Naive thymus-derived CD8-positive, alpha-beta T cell (primary cell): ENCODE measurements at regions not wholly inside any gene's neighbourhood (a gene's known extent, or its start where the extent isn't known, plus 50 kb on each side); places are given as distances from the start of the nearest gene placed in this dataset.
A peak's percentile ranks its signal among the peaks of the same experiment; 100 is the strongest.
"Not testable (repeated sequence)": the region's sequence is repeated elsewhere in the genome, so short reads cannot be mapped to it uniquely, and the experiment has no call there.

Source experiments
- ATAC-seq, 2 donors: fragments of 150-1000 bp; cut with Tn5 transposase in 1 of 2; sonication (Bioruptor Pico), chemical (Tn5 transposase) in 1 of 2; 1 replicate in 1 of 2; 2 replicates in 1 of 2; pipeline ENCODE4 v1.10.0; 2021; ENCODE audit warnings: mild to moderate bottlenecking in 2 of 2, moderate library complexity in 2 of 2
- POLR2A ChIA-PET: fragments of 350-600 bp; sonication (Branson Sonifier 250); formaldehyde crosslinking; loops from one replicate; lab custom pipeline; 2021; ENCODE audit warnings: antibody characterized with exemption; lab: Charles Lee
- DNase-seq, 10 donors: peaks; one replicate each; pipeline versions ENCODE4 v3.0.0 to v3.0.0-alpha.2; 2020 to 2022
- H3K27ac Mint-ChIP-seq, 10 donors: one replicate each; pipeline ENCODE4 v1.8.0; 2020 to 2022; ENCODE audit warnings: mild to moderate bottlenecking in 10 of 10, mixed read lengths in 10 of 10, moderate library complexity in 4 of 10, inconsistent platforms in 1 of 10
- H3K27me3 Mint-ChIP-seq, 5 donors: one replicate each; pipeline ENCODE4 v1.8.0; 2021 to 2022; ENCODE audit warnings: mixed read lengths in 5 of 5
- H3K36me3 Mint-ChIP-seq, 3 donors: one replicate each; pipeline ENCODE4 v1.8.0; 2020 to 2022; ENCODE audit warnings: mixed read lengths in 3 of 3, mild to moderate bottlenecking in 2 of 3, inconsistent platforms in 1 of 3
- H3K4me1 Mint-ChIP-seq, 4 donors: one replicate each; pipeline ENCODE4 v1.8.0; 2021 to 2022; ENCODE audit warnings: mixed read lengths in 4 of 4
- H3K4me3 Mint-ChIP-seq, 10 donors: one replicate each; pipeline ENCODE4 v1.8.0; 2020 to 2022; ENCODE audit warnings: mild to moderate bottlenecking in 10 of 10, mixed read lengths in 10 of 10, moderate library complexity in 6 of 10, inconsistent platforms in 1 of 10
- H3K9me3 Mint-ChIP-seq, 9 donors: one replicate each; pipeline ENCODE4 v1.8.0; 2020 to 2022; ENCODE audit warnings: mixed read lengths in 9 of 9, mild to moderate bottlenecking in 3 of 9, inconsistent platforms in 1 of 9, moderate library complexity in 1 of 9

GRCh38 chr2:35989503-35989902, 366.1 kb upstream of the CRIM1 start:
- Mint-ChIP-seq H3K4me1 (peaks cover 0 to 3% (median 0%) of the 10 kb centered on the region in 4 donors), H3K27ac (no peak overlapping the region), H3K4me3 (no peak overlapping the region), H3K36me3 (peaks cover 0 to 3% (median 0%) of the 10 kb centered on the region in 3 donors), H3K27me3 (no peaks in the 10 kb centered on the region), H3K9me3 (peaks cover 0 to 5% (median 3%) of the 10 kb centered on the region in 9 donors)
- DNase-seq (no peak), ATAC-seq (no peak)
- POLR2A ChIA-PET: no interaction called here

GRCh38 chr2:35989040-35989439, 366.5 kb upstream of the CRIM1 start:
- Mint-ChIP-seq H3K4me1 (peaks cover 0 to 3% (median 0%) of the 10 kb centered on the region in 4 donors), H3K36me3 (no peaks in the 10 kb centered on the region), H3K27ac (no peak overlapping the region), H3K27me3 (no peaks in the 10 kb centered on the region), H3K9me3 (peaks cover 0 to 4% (median 1%) of the 10 kb centered on the region in 9 donors), H3K4me3 (no peak overlapping the region)
- DNase-seq: no peak
- POLR2A ChIA-PET: no interaction called here
- no peak for ATAC-seq

GRCh38 chr2:35986871-35987270, 368.7 kb upstream of the CRIM1 start:
- no peak for DNase-seq
- Mint-ChIP-seq H3K27me3 (peaks cover 0 to 1% (median 0%) of the 10 kb centered on the region in 5 donors), H3K36me3 (no peaks in the 10 kb centered on the region), H3K4me3 (no peak overlapping the region), H3K9me3 (peaks cover 0 to 2% (median 0%) of the 10 kb centered on the region in 9 donors), H3K27ac (no peak overlapping the region), H3K4me1 (peaks cover 0 to 3% (median 0%) of the 10 kb centered on the region in 4 donors)
- POLR2A ChIA-PET: no interaction called here
- no peak for ATAC-seq

- ATAC-seq: no peak
- POLR2A ChIA-PET: no interaction called here
These were observed 377.4 kb upstream of the CRIM1 start for GRCh38 chr2:35978218-35978617.

GRCh38 chr2:35976611-35977010, 379.0 kb upstream of the CRIM1 start:
- Mint-ChIP-seq H3K9me3 (no peaks in the 10 kb centered on the region), H3K27me3 (peaks cover 0 to 4% (median 0%) of the 10 kb centered on the region in 5 donors), H3K4me3 (no peak overlapping the region), H3K27ac (no peak overlapping the region), H3K36me3 (peaks cover 0 to 2% (median 0%) of the 10 kb centered on the region in 3 donors), H3K4me1 (peaks cover 0 to 12% (median 2%) of the 10 kb centered on the region in 4 donors)
- POLR2A ChIA-PET: no interaction called here
- DNase-seq: no peak
- ATAC-seq: no peak

More at GRCh38 chr2:35978218-35978617, 377.4 kb upstream of the CRIM1 start:
- Mint-ChIP-seq H3K27ac (no peak overlapping the region), H3K4me1 (peaks cover 0 to 12% (median 2%) of the 10 kb centered on the region in 4 donors), H3K9me3 (no peaks in the 10 kb centered on the region), H3K27me3 (peaks cover 0 to 1% (median 0%) of the 10 kb centered on the region in 5 donors), H3K4me3 (no peak overlapping the region), H3K36me3 (peaks cover 0 to 2% (median 0%) of the 10 kb centered on the region in 3 donors)
- no peak for DNase-seq

- Mint-ChIP-seq H3K36me3 (no peaks in the 10 kb centered on the region), H3K27ac (no peak overlapping the region), H3K9me3 (no peaks in the 10 kb centered on the region), H3K4me3 (no peak overlapping the region), H3K27me3 (peaks cover 0 to 6% (median 0%) of the 10 kb centered on the region in 5 donors), H3K4me1 (peaks cover 0 to 7% (median 2%) of the 10 kb centered on the region in 4 donors)
- no peak for ATAC-seq
- POLR2A ChIA-PET: no interaction called here
- no peak for DNase-seq
These were observed 381.8 kb upstream of the CRIM1 start for GRCh38 chr2:35973737-35974132.

GRCh38 chr2:35973132-35973736, 382.3 kb upstream of the CRIM1 start:
- ATAC-seq: no peak
- peak in 1 of 10 donors; percentile 12 for DNase-seq
- no peaks in the 10 kb centered on the region for H3K36me3 Mint-ChIP-seq
- POLR2A ChIA-PET: no interaction called here
- H3K4me1 Mint-ChIP-seq: peaks cover 0 to 6% (median 2%) of the 10 kb centered on the region in 4 donors
- no peaks in the 10 kb centered on the region for H3K9me3 Mint-ChIP-seq
- H3K4me3 Mint-ChIP-seq: no peak overlapping the region
- peaks cover 0 to 6% (median 0%) of the 10 kb centered on the region in 5 donors for H3K27me3 Mint-ChIP-seq
- no peak overlapping the region for H3K27ac Mint-ChIP-seq

GRCh38 chr2:35963824-35964223, 391.8 kb upstream of the CRIM1 start:
- Mint-ChIP-seq H3K4me3 (no peak overlapping the region), H3K4me1 (no peaks in the 10 kb centered on the region), H3K36me3 (peaks cover 0 to 5% (median 0%) of the 10 kb centered on the region in 3 donors), H3K27me3 (peaks cover 0 to 3% (median 0%) of the 10 kb centered on the region in 5 donors), H3K9me3 (no peaks in the 10 kb centered on the region), H3K27ac (no peak overlapping the region)
- ATAC-seq (no peak), DNase-seq (no peak)
- POLR2A ChIA-PET: no interaction called here

GRCh38 chr2:35963357-35963756, 392.2 kb upstream of the CRIM1 start:
- no peak overlapping the region for H3K4me3 Mint-ChIP-seq
- H3K36me3 Mint-ChIP-seq: peaks cover 0 to 5% (median 0%) of the 10 kb centered on the region in 3 donors
- no peak for DNase-seq
- POLR2A ChIA-PET: no interaction called here
- no peak for ATAC-seq
- H3K9me3 Mint-ChIP-seq: no peaks in the 10 kb centered on the region
- H3K27ac Mint-ChIP-seq: no peak overlapping the region
- peaks cover 0 to 3% (median 0%) of the 10 kb centered on the region in 5 donors for H3K27me3 Mint-ChIP-seq
- no peaks in the 10 kb centered on the region for H3K4me1 Mint-ChIP-seq

GRCh38 chr2:35962585-35963146, 392.9 kb upstream of the CRIM1 start:
- POLR2A ChIA-PET: interaction anchor here (0.7 kb wide), 1 partner anchor 66 kb away, joined by 3 read pairs; no protein-coding TSS in a partner anchor
- Mint-ChIP-seq H3K27me3 (peaks cover 0 to 3% (median 0%) of the 10 kb centered on the region in 5 donors), H3K4me1 (no peaks in the 10 kb centered on the region), H3K4me3 (no peak overlapping the region), H3K27ac (no peak overlapping the region), H3K36me3 (peaks cover 0 to 5% (median 0%) of the 10 kb centered on the region in 3 donors), H3K9me3 (peaks cover 0 to 2% (median 0%) of the 10 kb centered on the region in 9 donors)
- DNase-seq (no peak), ATAC-seq (no peak)

- Mint-ChIP-seq H3K36me3 (peaks cover 0 to 5% (median 0%) of the 10 kb centered on the region in 3 donors), H3K4me1 (no peaks in the 10 kb centered on the region), H3K27ac (no peak overlapping the region), H3K4me3 (no peak overlapping the region), H3K27me3 (peaks cover 0 to 3% (median 0%) of the 10 kb centered on the region in 5 donors), H3K9me3 (peaks cover 0 to 2% (median 0%) of the 10 kb centered on the region in 9 donors)
- POLR2A ChIA-PET: no interaction called here
- DNase-seq (no peak), ATAC-seq (no peak)
These were observed 395.0 kb upstream of the CRIM1 start for GRCh38 chr2:35960596-35960995.

- not testable (repeated sequence) for H3K4me1 Mint-ChIP-seq, ATAC-seq, H3K27ac Mint-ChIP-seq
These were observed 398.5 kb upstream of the CRIM1 start for GRCh38 chr2:35957053-35957452.

GRCh38 chr2:35946478-35946877, 409.1 kb upstream of the CRIM1 start:
- Mint-ChIP-seq H3K4me1 (no peaks in the 10 kb centered on the region), H3K9me3 (no peaks in the 10 kb centered on the region), H3K27me3 (peaks cover 0 to 10% (median 0%) of the 10 kb centered on the region in 5 donors), H3K36me3 (no peaks in the 10 kb centered on the region), H3K4me3 (no peak overlapping the region), H3K27ac (no peak overlapping the region)
- ATAC-seq (no peak), DNase-seq (no peak)
- POLR2A ChIA-PET: no interaction called here

More at GRCh38 chr2:35957053-35957452, 398.5 kb upstream of the CRIM1 start:
- H3K36me3 Mint-ChIP-seq, H3K4me3 Mint-ChIP-seq, H3K9me3 Mint-ChIP-seq, DNase-seq, POLR2A ChIA-PET, H3K27me3 Mint-ChIP-seq: not testable (repeated sequence)
